Motor neuron (in vitro differentiated cells): ENCODE measurements at regions not wholly inside any gene's neighbourhood (a gene's known extent, or its start where the extent isn't known, plus 50 kb on each side); places are given as distances from the start of the nearest gene placed in this dataset.

Experiments used
- ATAC-seq, 8 experiments: fragments of 200-7000 bp; cut with Tn5 transposase; replicated peaks in 6 of 8; 2 replicates each; pipeline ENCODE4 v1.8.0; 2021; ENCODE audit warnings: mild to moderate bottlenecking in 8 of 8, moderate library complexity in 8 of 8
- H3K27ac ChIP-seq, 2 donors: fragments of 250-450 bp; sonication (Bioruptor Pico); 2 replicates each; pipeline ENCODE4 v1.9.0; 2021; ENCODE audit warnings: antibody characterized with exemption in 2 of 2, mild to moderate bottlenecking in 2 of 2, moderate library complexity in 1 of 2
- H3K4me1 ChIP-seq, 2 donors: fragments of 250-450 bp; sonication (Bioruptor Pico); replicated peaks in 1 of 2; 2 replicates each; pipeline ENCODE4 v1.6.1; 2021; ENCODE audit warnings: antibody characterized with exemption in 2 of 2, mild to moderate bottlenecking in 2 of 2, moderate library complexity in 1 of 2
- H3K4me3 ChIP-seq, 5 donors: fragments of 250-450 bp; sonication (Bioruptor Pico); 2 replicates each; pipeline ENCODE4 v1.9.0; 2021; ENCODE audit warnings: antibody characterized with exemption in 5 of 5, mild to moderate bottlenecking in 5 of 5, moderate library complexity in 4 of 5
- WGBS, 10 experiments: fragments of 450-650 bp; shearing (Covaris generic); methylation state at CpG; one replicate each; pipeline ENCODE4 v1.0.0; 2022; 5-methylcytosine and 5-hydroxymethylcytosine counted together
- in situ Hi-C, 9 experiments: fragments of 400-800 bp; cut with MboI; loops; one replicate each; pipeline ENCODE4 v1.15.0; 2021; ENCODE audit warnings: low sequenced_read_pairs in 9 of 9, low pct_unique_long_range_greater_than_20kb in 2 of 9; ENCODE audit not compliant: unreplicated experiment in 9 of 9

- no peak for ATAC-seq
- H3K27ac ChIP-seq = no peak overlapping the region
- in situ Hi-C loops = no loop called here
- no peak overlapping the region for H3K4me3 ChIP-seq
- 0 to 100% (median 75%) methylated on average over 1 of the region's 1 CpG; no CpG with 5 or more reads in 2 of the 10 experiments for WGBS, 10 experiments
- no peaks in the 10 kb centered on the region for H3K4me1 ChIP-seq
These were observed 921.8 kb downstream of the VRK1 start for GRCh38 chr14:97718886-97719442.

GRCh38 chr14:97719931-97720330, 922.7 kb downstream of the VRK1 start:
- H3K27ac ChIP-seq = no peak overlapping the region
- no peaks in the 10 kb centered on the region for H3K4me1 ChIP-seq
- 7 to 100% (median 63%) methylated on average over 1 to 2 of the region's 2 CpGs; no CpG with 5 or more reads in 1 of the 10 experiments for WGBS, 10 experiments
- H3K4me3 ChIP-seq = no peak overlapping the region
- ATAC-seq = no peak
- in situ Hi-C loops = no loop called here

- H3K4me1 ChIP-seq = no peaks in the 10 kb centered on the region
- H3K27ac ChIP-seq = no peak overlapping the region
- H3K4me3 ChIP-seq = no peak overlapping the region
- 0 to 100% (median 95%) methylated on average over 1 to 3 of the region's 6 CpGs; no CpG with 5 or more reads in 5 of the 10 experiments for WGBS, 10 experiments
- in situ Hi-C loops = no loop called here
- ATAC-seq = no peak
These were observed 926.2 kb downstream of the VRK1 start for GRCh38 chr14:97723351-97723750.

- no peak overlapping the region for H3K4me3 ChIP-seq
- ATAC-seq = no peak
- H3K27ac ChIP-seq = no peak overlapping the region
- in situ Hi-C loops = no loop called here
- 5 to 100% (median 79%) methylated on average over 1 to 5 of the region's 7 CpGs; no CpG with 5 or more reads in 2 of the 10 experiments for WGBS, 10 experiments
- no peaks in the 10 kb centered on the region for H3K4me1 ChIP-seq
These were observed 926.6 kb downstream of the VRK1 start for GRCh38 chr14:97723819-97724218.

- WGBS, 10 experiments = 37 to 100% (median 87%) methylated on average over 1 to 9 of the region's 9 CpGs; no CpG with 5 or more reads in 1 of the 10 experiments
- Histone ChIP-seq H3K4me3 (no peak overlapping the region), H3K4me1 (no peaks in the 10 kb centered on the region), H3K27ac (no peak overlapping the region)
- no peak for ATAC-seq
- in situ Hi-C loops = no loop called here
These were observed 927.1 kb downstream of the VRK1 start for GRCh38 chr14:97724265-97724731.

- in situ Hi-C loops = no loop called here
- no peak for ATAC-seq
- no peak overlapping the region for H3K27ac ChIP-seq
- H3K4me3 ChIP-seq = no peak overlapping the region
- WGBS, 10 experiments = 0 to 100% (median 80%) methylated on average over 1 to 3 of the region's 3 CpGs; no CpG with 5 or more reads in 1 of the 10 experiments
- H3K4me1 ChIP-seq = no peaks in the 10 kb centered on the region
These were observed 929.5 kb downstream of the VRK1 start for GRCh38 chr14:97726676-97727075.

- H3K4me3 ChIP-seq = no peak overlapping the region
These were observed 933.5 kb downstream of the VRK1 start for GRCh38 chr14:97730706-97731105.

GRCh38 chr14:97731800-97732199, 934.6 kb downstream of the VRK1 start:
- Histone ChIP-seq H3K4me3 (no peak overlapping the region), H3K4me1 (no peaks in the 10 kb centered on the region), H3K27ac (no peak overlapping the region)
- 24 to 100% (median 87%) methylated on average over 1 to 2 of the region's 2 CpGs; no CpG with 5 or more reads in 1 of the 10 experiments for WGBS, 10 experiments
- in situ Hi-C loops = no loop called here
- no peak for ATAC-seq

More at GRCh38 chr14:97730706-97731105, 933.5 kb downstream of the VRK1 start:
- no peak for ATAC-seq
- Histone ChIP-seq H3K4me1 (no peaks in the 10 kb centered on the region), H3K27ac (no peak overlapping the region)
- 41 to 97% (median 80%) methylated on average over 1 to 4 of the region's 4 CpGs; no CpG with 5 or more reads in 5 of the 10 experiments for WGBS, 10 experiments
- in situ Hi-C loops = no loop called here

- 6 to 83% (median 21%) methylated on average over 1 to 2 of the region's 2 CpGs; no CpG with 5 or more reads in 1 of the 10 experiments for WGBS, 10 experiments
- ATAC-seq = no peak
- H3K4me3 ChIP-seq = no peak overlapping the region
- no peaks in the 10 kb centered on the region for H3K4me1 ChIP-seq
- H3K27ac ChIP-seq = no peak overlapping the region
- in situ Hi-C loops = no loop called here
These were observed 950.1 kb downstream of the VRK1 start for GRCh38 chr14:97747316-97747715.

- Histone ChIP-seq H3K4me3 (no peak overlapping the region), H3K27ac (no peak overlapping the region), H3K4me1 (no peaks in the 10 kb centered on the region)
- WGBS, 10 experiments = 0 to 100% (median 88%) methylated on average over 3 to 5 of the region's 5 CpGs; no CpG with 5 or more reads in 1 of the 10 experiments
- no peak for ATAC-seq
- in situ Hi-C loops = no loop called here
These were observed 951.4 kb downstream of the VRK1 start for GRCh38 chr14:97748616-97749015.

- Histone ChIP-seq H3K4me3 (no peak overlapping the region), H3K27ac (no peak overlapping the region), H3K4me1 (peaks cover 0 to 3% of the 10 kb centered on the region in 2 donors)
- ATAC-seq = no peak
- in situ Hi-C loops = no loop called here
- WGBS, 10 experiments = 40 to 81% (median 61%) methylated on average over 2 to 5 of the region's 6 CpGs; no CpG with 5 or more reads in 4 of the 10 experiments
These were observed 960.3 kb downstream of the VRK1 start for GRCh38 chr14:97757491-97757890.

GRCh38 chr14:97760050-97760449, 962.9 kb downstream of the VRK1 start:
- ATAC-seq = peak in 1 of 8 experiments; percentile 42
- no peak overlapping the region for H3K4me3 ChIP-seq
- H3K27ac ChIP-seq = no peak overlapping the region
- in situ Hi-C loops = no loop called here
- whole genome bisulfite sequencing, 10 experiments = 20 to 100% (median 71%) methylated on average over 1 of the region's 1 CpG; no CpG with 5 or more reads in 3 of the 10 experiments
- H3K4me1 ChIP-seq = peaks cover 0 to 3% of the 10 kb centered on the region in 2 donors

- 7 to 90% (median 75%) methylated on average over 1 to 5 of the region's 5 CpGs; no CpG with 5 or more reads in 2 of the 10 experiments for WGBS, 10 experiments
- Histone ChIP-seq H3K4me3 (no peak overlapping the region), H3K27ac (no peak overlapping the region), H3K4me1 (peaks cover 0 to 1% of the 10 kb centered on the region in 2 donors)
- ATAC-seq = no peak
- in situ Hi-C loops = no loop called here
These were observed 965.2 kb downstream of the VRK1 start for GRCh38 chr14:97762386-97762785.
